ENCODE measurements at regions not wholly inside any gene's neighbourhood (a gene's known extent, or its start where the extent isn't known, plus 50 kb on each side); places are given as distances from the start of the nearest gene placed in this dataset.

DNA sequence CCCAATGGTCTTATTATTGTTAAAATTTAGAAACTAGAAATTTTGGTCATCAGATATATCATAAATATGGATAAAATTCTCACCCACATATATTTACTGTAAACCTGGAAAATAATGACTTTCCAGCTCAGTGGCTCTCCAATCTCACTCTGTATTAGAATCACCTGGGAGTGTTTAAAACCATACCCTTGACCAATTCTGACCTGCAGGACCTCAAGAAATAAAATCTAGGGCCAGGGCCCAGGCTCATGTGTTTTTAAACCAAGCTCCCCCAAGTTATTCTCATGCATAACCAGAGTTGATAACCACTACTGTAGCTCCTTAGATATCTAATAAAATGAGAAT is 372.1 kb downstream of the SHQ1 start:
- no peaks in the 10 kb centered on the region for H3K27me3 ChIP-seq
- DNase-seq (ENCODE audit: low spot score in 2 of 2): no peak
- no peaks in the 10 kb centered on the region for H3K4me1 ChIP-seq
- H3K4me3 ChIP-seq: no peak overlapping the region
- no peak overlapping the region for H3K27ac ChIP-seq
- no peaks in the 10 kb centered on the region for H3K36me3 ChIP-seq
- no peaks in the 10 kb centered on the region for H3K9me3 ChIP-seq
- TF ChIP-seq, protein P1, sequence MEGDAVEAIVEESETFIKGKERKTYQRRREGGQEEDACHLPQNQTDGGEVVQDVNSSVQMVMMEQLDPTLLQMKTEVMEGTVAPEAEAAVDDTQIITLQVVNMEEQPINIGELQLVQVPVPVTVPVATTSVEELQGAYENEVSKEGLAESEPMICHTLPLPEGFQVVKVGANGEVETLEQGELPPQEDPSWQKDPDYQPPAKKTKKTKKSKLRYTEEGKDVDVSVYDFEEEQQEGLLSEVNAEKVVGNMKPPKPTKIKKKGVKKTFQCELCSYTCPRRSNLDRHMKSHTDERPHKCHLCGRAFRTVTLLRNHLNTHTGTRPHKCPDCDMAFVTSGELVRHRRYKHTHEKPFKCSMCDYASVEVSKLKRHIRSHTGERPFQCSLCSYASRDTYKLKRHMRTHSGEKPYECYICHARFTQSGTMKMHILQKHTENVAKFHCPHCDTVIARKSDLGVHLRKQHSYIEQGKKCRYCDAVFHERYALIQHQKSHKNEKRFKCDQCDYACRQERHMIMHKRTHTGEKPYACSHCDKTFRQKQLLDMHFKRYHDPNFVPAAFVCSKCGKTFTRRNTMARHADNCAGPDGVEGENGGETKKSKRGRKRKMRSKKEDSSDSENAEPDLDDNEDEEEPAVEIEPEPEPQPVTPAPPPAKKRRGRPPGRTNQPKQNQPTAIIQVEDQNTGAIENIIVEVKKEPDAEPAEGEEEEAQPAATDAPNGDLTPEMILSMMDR (IDR thresholded peaks at IDR 0.05): no peak

DNA sequence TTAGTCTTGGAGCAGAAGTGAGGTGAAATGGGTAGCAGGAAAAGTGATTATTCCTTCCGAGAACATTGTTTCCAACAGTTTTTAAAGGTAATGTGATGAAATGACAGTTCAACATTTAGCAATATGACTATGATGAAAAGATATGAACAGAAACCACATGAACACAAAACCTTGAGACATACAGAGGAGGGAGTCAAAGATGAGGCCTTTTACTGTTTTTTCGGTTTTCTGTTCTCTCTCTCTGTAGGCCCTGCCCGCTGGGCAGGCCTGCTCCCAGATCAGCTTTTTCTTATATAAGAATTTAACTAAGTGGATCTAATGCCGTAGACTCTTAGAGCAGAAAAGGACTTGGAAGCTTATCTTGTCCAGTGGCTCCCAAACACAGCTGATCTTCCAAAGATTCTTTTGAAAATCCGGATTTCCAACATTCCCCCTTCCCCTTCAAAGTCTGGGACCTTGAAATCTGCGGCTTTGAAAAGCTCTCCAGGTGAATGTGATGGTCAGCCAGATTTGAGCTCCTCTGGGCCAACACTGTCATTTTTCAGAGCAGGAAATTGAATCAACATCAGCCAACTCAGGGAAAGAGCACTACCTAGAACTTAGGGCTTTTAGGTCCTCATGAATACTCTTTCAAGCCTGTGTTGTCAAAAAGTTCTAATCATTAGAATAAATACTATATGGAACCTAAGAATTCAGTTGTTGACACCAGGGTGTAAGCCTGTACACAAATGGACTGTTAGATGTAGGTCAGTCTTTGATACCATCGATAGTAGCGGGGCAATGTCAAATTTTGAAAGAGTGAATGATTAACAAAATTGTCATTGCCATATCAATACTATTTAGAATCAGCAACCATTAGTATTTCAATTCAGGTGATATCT is 372.7 kb downstream of the SHQ1 start:
- DNase-seq (ENCODE audit: low spot score in 2 of 2): no peak
- H3K4me3 ChIP-seq: no peak overlapping the region
- WGBS, 2 donors: 89 to 94% methylated on average over 8 of the region's 8 CpGs
- H3K4me1 ChIP-seq: no peaks in the 10 kb centered on the region
- TF ChIP-seq EP300 (IDR thresholded peaks at IDR 0.05): no peak
- TF ChIP-seq, protein P1 (IDR thresholded peaks at IDR 0.05): no peak
- no peak for TF ChIP-seq POLR2A (IDR thresholded peaks at IDR 0.05)
- H3K27ac ChIP-seq: no peak overlapping the region
- no peaks in the 10 kb centered on the region for H3K27me3 ChIP-seq
- H3K9me3 ChIP-seq: no peaks in the 10 kb centered on the region
- H3K36me3 ChIP-seq: no peaks in the 10 kb centered on the region

DNA sequence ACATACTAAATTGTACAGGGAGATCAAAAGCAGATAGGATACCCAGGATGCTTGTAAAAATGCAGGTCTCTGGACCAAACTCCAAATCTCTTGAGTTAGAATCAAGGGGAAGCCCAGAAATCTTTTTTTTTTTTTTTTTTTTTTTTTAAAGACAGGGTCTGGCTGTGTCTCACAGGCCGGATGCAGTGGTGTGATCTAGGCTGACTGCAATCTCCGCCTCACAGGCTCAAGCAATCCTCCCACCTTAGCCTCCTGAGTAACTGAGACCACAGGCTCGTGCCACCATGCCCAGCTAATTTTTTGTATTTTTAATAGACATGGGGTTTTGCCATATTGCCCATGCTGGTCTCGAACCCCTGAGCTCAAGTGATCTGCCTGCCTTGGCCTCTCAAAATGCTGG is 373.5 kb downstream of the SHQ1 start:
- DNase-seq (ENCODE audit: low spot score in 2 of 2): no peak
- 93 to 95% methylated on average over 4 of the region's 4 CpGs for WGBS, 2 donors
- TF ChIP-seq, protein P1 (IDR thresholded peaks at IDR 0.05): no peak
- TF ChIP-seq EP300 (IDR thresholded peaks at IDR 0.05): no peak
- no peak for TF ChIP-seq POLR2A (IDR thresholded peaks at IDR 0.05)
- Histone ChIP-seq H3K9me3 (no peaks in the 10 kb centered on the region), H3K4me1 (no peaks in the 10 kb centered on the region), H3K27ac (no peak overlapping the region), H3K36me3 (no peaks in the 10 kb centered on the region), H3K27me3 (no peaks in the 10 kb centered on the region), H3K4me3 (no peak overlapping the region)

DNA sequence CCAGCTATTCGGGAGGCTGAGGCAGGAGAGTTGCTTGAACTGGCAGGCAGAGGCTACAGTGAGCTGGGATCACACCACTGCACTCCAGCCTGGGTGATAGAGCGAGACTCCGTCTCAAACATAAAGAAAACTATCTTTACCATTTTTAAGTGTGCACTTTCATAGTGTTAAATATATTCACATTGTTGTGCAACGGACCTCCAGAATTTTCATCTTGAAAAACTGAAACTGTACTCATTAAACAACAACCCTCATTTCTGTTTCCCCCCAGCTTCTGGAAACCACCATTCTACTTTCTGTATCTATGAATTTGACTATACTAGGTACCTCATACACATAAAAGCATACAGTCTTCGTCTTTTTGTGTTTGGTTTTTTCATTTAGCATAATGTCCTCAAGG is 375.1 kb downstream of the SHQ1 start:
- no peaks in the 10 kb centered on the region for H3K36me3 ChIP-seq
- no peak for TF ChIP-seq EP300 (IDR thresholded peaks at IDR 0.05)
- TF ChIP-seq POLR2A (IDR thresholded peaks at IDR 0.05): no peak
- TF ChIP-seq, protein P1 (IDR thresholded peaks at IDR 0.05): no peak
- no peak overlapping the region for H3K27ac ChIP-seq
- DNase-seq (ENCODE audit: low spot score in 2 of 2): no peak
- no peak overlapping the region for H3K4me3 ChIP-seq
- H3K9me3 ChIP-seq: no peaks in the 10 kb centered on the region
- no peaks in the 10 kb centered on the region for H3K4me1 ChIP-seq
- H3K27me3 ChIP-seq: no peaks in the 10 kb centered on the region
- WGBS, 2 donors: 75 to 78% methylated on average over 5 of the region's 5 CpGs

DNA sequence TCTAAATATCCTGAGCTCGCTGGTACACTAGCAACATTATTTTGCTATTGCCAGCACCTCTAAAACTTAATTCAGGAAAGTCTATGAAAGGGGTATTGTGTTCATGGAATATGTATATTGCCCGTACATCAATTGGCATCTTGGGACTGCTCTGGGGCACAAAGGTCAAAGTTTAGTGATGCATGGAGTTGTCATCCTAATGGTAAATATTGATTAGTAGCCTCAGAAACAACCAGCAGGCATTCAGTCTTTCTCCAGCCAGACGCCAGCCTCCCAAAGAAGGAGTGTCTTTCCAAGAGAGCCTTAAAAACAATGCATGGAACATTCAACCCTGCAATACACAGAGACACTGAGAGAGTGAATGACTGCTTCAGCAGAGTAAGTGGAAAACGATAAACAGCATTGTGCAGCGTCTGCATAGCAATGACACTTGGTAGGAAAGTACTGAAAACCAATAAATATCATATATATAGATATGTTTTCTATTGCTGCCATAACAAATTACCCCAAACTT is 377.3 kb downstream of the SHQ1 start:
- Histone ChIP-seq H3K4me1 (no peaks in the 10 kb centered on the region), H3K9me3 (no peaks in the 10 kb centered on the region), H3K36me3 (no peaks in the 10 kb centered on the region), H3K4me3 (no peak overlapping the region), H3K27ac (no peak overlapping the region), H3K27me3 (no peaks in the 10 kb centered on the region)
- TF ChIP-seq, protein P1 (IDR thresholded peaks at IDR 0.05): no peak
- TF ChIP-seq POLR2A (IDR thresholded peaks at IDR 0.05): no peak
- no peak for TF ChIP-seq EP300 (IDR thresholded peaks at IDR 0.05)
- no peak for DNase-seq (ENCODE audit: low spot score in 2 of 2)
- WGBS, 2 donors: 67 to 76% methylated on average over 5 of the region's 5 CpGs
